ENCODE measurements at regions not wholly inside any gene's neighbourhood (a gene's known extent, or its start where the extent isn't known, plus 50 kb on each side); places are given as distances from the start of the nearest gene placed in this dataset.

DNA sequence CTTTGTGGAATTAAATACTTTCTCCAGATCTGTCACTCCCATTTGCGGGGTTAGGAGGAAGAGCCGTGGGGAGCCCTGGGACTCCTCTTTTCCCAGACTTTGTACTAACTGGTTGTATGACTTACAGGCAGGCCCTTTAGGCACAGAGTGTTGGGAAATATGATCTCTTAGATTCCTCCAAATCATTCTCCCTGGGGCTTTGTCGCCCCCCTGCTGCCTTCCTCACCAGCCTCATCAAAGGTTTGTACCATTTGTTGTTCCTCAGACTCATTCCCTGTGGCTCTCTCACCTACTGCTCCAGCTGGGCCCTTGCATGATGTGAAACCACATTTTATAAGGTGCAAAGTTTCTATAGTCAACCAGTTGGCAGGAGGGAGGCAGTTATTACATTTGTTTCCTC is 56.4 kb downstream of the CRYGS start:
- DNase-seq: peak; percentile 22

DNA sequence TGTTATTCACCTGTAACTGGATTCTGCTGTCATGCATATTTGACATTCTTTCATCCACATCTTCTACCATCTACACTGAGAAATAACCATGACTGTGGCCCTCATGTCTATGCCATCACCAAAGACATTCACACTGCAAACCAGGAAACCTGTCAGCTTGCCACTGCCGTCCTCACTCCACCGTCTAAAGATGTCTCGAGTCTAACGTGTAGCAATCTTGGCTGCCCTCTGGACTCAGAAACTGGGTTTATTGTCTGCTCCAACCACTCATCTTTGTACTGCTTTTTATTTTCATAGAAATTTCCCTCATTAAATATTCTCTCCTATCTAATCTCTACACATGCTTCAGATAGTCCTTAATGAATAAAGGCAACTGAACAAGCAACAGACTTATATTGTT is 57.1 kb downstream of the CRYGS start:
- no peak for DNase-seq

DNA sequence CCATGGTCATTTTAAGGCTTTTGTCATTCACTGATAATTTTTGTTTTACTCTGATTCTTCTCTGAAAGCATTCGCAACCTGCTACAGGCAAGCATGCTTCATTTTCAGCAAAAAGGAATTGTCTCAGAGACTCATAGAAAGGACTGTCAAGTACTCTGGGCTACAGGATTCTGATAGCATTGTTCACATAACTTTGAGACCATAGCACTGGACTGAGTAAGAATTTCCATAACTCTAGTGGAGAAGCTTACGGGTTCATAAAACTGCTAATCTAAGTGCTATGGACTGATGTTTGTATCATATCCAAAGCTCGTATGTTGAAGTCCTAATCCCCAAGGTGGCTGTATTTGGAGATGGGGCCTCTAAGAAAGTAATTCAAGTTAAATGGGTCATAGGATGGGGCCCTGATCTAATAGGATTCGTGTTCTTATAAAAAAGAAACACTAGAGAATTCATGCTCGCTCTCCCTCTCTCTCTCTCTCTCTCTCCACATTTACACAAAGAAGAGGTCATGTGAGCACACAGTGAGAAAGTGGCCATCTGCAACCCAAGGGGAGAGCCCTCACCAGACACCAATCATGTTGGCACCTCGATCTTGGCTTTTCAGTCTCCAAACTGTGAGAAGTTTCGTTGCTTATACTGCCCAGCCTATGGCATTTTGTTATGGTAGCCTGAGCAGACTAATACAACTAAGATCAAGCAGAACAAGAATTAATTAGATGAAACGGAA is 60.4 kb downstream of the CRYGS start:
- peak; percentile 8 for DNase-seq

DNA sequence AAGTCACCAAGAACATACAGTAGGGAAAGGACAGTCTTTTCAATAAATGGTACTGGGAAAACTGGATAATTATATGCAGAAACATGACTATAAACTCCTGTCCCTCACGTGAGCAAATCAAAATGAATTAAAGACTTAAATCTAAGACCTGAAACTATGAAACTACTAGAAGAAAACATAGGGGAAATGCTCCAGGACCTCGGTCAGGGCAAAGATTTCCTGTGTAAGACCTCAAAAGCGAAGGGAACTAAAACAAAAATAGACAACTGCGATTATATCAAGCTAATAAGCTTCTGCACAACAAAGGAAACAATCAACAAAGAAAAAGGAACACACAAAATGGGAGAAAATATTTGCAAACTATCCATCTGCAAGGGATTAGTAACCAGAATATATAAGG is 62.7 kb downstream of the CRYGS start:
- no peak for DNase-seq

DNA sequence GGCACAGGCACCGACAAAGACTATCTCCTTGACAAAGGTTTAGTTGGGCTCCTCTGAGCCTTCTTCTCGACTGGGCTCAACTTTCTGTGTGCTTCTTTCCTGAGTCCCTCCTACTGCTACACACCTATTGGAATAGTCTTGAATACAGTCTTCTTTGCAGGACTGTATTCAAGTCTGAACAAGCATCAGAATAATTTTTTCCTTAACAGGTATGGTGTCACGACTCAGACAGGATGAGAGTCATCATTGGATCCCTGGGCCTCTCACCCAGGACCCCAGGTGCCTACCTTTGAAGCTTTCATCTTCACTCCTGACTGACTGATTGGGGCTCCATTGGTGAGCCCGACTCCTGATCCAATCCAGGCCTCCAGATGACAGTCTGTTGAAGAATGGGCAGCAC is 66.3 kb downstream of the CRYGS start:
- no peak for DNase-seq

DNA sequence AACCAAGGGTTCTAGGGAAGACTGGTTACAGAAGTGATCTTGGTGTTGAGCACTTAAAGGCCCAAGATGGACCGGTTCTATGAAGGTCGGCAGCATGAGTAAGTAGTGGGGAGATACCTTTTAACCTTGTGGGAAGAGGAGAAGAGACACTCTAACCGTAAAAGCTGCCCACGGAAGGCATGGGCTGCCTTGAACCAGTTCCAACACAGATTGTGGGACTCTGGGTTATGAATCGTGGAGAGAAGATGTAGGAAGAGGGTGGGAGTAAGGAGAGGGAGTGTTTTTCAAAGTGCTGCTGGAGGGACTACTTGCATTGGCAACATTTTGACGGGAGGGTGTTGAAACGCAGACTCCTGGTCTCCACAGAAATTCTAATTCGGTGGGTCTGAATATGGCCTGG is 67.1 kb downstream of the CRYGS start:
- DNase-seq: no peak

DNA sequence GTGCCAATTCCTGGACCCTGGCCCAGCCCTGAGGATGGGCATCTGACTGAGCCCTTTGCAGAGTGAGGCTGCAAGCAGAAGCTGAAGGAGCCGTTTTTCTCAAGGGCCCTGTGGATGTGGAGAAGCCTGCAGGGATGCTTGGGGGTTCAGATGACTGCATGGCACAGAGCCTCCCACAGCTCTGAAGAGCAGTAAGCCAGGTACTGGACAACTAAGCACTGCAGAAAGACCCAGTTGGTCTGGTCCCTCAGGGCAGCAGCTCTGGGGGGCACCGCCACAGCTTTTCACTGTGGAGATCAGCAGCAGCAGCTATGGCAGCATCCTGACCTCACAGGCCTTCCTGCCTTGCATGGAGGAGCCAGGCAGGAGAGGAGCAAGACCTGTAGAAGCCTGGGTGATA is 67.6 kb downstream of the CRYGS start:
- DNase-seq: no peak

DNA sequence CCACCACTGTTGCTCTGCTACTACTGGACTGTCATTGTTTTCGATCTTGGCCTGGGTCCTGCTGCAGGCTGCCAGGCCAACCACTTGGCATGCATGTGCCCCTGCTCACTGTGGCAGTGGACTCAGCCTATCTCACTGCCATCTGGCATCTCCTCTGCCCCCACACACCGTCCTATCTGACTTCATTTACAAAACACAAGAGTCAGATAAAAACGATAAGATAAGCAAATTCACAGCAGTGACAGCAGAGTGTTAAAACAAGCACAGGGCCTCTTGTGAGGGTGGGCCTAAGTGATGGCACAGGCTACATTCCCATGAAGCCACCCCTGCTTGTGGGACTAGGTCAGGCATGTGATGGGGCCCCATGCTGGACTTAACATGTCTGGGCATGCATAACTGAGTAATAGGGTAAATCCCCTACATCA is 68.1 kb downstream of the CRYGS start:
- DNase-seq: no peak

DNA sequence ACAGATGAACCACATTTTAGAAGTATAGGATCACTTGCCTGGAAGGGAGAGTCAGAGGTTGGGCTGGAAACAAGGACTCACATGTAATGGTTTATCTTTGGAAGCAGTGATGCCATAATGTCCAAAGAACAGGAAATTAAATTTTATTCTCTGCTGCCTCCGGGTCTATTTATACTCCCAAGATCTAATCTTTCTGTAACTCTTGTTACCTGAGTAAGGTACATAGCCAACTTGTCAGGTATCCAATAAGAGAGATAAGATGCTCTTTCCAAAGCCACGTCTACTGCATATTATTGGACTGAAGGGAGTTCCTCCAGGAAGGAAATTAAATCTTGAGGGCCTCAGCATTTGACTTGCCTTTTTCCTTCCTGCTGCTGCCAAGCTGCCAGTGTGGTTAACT is 71.0 kb downstream of the CRYGS start:
- no peak for DNase-seq

DNA sequence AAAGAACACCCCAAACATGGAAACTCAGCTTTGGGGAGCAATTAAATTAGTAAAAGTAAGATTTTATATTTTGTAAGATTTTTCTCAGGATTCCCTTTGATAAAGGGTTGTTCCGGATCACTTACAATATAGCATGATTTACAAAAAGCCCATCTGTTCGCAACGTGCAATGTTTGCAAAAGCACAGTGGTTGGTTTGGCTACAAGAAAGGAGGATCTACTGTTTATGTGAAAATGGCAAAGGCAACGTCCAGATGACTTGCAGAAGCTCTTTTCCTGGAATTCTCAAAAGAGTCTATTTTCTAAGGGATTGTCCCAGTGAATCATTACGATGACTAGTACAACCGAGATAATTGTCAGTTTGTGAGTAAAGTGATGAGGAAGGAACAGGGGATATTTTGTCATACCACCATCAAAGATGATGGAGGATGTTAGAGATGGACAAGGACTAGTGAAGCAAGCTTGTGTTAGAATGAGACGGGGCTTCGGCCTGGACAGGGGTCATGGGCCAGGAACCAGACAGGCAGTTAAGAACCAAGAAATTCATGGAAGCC is 71.6 kb downstream of the CRYGS start:
- no peak for DNase-seq

DNA sequence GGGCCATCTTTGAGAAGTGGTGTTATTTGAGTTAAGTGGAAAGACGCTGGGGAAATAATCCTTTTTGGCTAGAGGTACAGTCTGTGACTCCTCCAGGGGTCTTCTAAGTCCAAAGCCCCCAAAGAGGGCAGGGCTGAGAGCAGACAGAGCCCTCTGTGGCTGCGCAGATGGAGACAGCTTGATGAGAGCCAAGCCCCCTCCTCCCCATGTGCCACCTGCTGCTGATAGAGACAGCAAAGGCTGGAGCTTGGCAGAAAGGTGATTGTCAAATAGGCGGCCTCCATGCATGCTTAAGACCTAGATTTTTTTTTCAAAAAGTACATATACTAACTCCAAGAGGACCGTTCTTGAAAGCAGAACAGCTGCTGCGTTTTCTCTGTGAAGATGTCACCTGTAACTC is 72.4 kb downstream of the CRYGS start:
- DNase-seq: no peak

DNA sequence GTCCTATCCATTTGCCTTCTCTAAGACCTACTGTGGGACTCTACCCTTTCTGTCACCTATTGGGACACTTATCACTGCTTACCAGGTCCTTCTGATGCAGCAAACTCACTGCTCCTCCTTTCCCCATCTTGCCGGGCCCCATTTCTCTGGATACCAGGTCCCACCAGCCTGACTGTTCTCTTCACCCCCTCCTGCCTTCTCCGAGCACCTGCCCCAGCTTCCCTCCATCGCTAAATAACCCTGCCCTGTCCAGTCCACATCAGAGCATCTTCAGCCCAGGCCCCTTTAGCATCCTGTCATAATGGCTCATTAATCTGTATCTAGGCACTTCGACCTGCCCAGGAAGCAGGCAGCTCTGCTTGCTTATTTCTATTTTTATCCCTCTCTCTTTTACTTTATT is 74.7 kb downstream of the CRYGS start:
- no peak for DNase-seq

DNA sequence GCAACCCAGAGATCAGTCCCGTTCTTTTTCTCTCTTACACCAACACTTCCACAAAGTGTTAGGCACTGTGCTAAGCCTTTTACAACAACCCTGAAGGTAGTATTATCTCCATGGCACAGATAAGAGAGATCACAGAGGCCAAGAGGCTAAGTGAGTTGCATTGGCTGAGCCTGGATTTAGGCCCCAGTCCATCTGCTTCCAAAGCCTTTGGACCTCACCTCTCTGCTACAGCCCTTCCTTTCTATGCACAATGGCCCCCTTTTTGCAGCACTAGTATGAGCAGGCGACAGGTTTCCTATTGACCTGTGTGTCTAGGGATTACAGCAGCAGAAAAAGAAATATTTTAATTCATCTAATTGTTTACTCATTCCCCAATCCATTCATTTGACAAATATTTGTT is 76.2 kb downstream of the CRYGS start:
- no peak for DNase-seq

DNA sequence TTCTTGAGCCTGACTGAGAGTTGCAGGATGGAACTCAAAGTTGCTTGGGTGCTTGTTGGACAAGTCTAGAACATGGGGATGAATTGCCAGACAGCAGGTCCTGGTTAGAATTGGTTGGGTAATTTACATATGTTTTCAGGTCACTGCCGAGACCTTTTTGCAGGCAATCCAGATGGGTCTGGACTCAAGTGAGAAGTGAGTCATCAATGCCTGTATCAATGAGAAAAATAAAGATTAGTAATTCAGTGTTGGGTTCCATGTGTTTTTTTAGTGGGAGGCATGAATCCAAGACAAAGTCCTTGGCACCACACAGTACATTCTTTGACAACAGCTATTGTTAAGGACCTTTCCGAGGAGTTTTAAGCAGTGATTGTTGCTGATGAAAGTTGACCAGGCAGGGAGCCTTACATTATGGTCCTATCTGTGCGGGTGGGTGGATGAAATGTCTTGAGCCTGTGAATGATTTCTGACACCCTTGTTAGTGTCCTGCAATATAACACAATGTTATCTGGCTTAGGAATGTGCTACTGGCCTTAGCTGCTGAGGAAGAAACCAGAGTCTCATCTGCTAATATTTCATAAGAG is 77.7 kb downstream of the CRYGS start:
- no peak for DNase-seq

DNA sequence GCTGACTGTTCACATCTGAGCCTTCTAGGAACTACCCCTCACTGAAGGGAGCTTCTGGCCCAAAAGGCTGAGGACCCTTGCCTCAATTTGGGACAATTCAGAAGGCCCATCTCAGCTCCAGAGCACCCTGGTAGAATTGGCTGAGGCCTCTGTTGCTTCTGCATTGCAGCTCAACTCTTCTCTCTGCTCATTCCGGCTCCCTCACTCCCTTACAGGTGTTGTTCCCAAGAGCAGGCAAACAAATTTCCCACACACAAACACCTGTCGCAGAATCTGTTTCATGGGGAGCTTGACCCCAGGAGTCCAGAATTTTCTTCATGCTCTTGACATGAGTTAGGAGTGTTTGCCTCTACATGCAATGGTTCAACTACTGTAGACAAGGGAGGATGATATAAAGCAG is 78.7 kb downstream of the CRYGS start:
- DNase-seq: no peak

DNA sequence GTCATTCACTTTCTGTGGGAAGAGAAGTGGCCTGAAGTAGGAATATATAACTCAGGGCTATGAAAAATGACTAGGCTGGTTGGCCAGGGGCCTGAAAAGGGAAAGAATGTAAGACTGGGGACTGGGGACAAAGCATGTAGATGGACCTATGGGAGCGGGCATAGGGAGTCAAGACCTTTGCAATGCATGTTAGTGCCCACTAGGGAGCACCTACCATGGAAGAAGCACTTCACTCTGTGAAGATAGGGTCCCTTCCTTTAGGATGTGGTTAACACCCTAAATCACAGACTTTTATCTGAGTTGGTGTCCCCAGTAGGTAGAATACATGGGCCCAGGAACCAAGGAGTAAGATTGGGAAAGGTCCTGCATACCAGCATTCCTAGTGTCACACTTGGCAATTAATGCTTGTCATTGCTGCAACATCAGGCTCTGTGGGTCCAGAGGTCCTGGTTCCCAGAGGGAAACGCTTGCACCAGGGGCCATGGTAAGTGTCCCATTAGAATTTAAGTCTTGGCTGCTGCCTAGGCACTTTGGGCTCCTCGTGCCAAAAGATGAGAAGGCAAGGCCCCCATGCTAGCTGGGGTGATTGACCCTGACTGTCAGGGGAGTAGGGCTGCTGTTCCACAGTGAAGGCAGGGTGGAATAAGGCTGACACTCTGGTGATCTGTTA is 79.6 kb downstream of the CRYGS start:
- no peak for DNase-seq

DNA sequence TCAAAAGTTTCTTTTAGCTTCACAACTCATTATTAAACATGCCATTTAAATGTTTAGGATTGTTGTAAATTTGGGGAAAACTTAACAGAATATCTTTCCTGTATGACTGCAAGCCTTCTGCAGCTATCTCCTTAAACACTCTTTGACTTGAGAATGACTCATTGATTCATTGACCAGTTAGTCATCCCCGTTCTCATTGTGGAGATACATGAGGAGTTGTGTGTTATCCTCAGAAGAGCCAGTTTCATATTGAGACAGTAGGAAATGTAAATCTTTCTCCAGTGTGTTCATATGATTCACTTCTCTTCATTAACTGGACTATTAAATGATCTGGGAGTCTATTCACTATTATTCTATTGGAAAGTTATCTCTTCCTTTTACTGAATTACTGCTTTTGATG is 83.0 kb downstream of the CRYGS start:
- peak; percentile 79 for DNase-seq

DNA sequence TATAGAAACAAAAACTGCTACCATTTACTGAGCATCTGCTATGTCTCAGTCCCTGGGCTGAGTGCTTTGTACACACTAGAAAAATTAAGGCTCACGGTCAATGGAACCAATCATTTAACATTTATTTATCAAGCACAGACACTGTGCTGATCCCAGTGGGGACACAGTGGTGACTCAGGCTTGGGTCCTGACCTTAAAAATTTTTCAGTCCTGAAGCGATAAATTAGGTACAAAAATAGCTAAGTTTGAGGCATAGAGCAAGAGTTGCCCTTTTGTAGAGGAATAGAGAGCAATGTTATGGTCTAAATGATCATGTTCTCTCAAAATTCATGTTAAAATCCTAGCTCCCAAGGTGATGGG is 85.1 kb downstream of the CRYGS start:
- DNase-seq: no peak

DNA sequence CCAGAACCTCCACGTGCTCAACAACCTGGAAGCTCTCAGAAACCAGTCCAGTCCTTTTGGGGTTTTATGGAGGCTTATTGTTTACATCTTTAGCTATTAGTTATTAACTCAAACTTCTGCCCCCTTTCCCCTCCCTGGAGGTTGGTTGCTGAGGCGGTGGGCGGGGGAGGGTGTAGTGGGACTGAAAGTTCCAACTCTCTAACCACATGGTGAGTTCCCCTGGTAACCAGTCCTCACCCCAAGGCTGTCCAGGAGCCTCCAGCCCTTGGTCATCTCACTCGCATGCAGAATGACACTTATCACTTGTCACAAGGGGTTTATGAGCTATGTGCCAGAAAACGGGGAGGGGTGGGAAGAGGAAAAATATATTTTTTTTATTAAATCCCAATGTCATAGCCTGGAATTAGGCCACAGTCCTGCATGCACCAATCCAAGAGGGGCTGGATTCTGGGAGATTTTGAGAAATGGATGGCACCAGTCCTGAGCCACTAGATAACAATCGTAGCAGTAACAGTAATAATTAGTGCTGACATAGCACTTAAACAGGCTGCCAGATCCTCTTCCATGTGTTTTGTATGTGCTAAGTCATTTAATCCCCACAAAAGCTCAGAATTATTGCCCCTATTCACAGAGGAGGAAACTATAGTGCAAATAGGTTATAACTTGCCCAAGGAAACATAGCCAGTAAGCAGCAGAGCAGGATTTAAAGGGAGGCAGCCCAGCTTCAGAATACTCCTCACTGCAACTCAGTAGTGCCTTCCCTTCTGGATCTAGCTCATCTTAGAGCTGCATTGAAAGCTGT is 85.7 kb downstream of the CRYGS start:
- DNase-seq: no peak

DNA sequence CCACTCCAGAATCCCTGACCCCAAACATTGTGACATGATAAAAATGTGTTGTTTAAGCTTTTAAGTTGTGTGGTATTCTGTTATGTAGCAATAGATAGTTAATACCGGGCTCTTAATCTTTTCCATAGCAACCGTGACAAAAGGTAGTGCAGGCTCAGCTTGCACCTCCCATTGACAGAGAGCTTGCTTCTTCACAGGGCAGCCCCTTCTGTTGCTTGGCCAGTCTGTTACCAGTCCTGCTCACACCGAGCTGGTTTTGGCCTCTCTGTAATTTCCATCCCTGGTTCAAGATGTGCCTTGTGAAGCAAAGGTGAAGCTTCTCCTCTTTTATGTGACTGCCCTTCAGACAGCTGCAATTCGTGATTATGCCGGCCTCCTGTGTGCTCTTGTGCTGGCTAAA is 86.9 kb downstream of the CRYGS start:
- DNase-seq: no peak

DNA sequence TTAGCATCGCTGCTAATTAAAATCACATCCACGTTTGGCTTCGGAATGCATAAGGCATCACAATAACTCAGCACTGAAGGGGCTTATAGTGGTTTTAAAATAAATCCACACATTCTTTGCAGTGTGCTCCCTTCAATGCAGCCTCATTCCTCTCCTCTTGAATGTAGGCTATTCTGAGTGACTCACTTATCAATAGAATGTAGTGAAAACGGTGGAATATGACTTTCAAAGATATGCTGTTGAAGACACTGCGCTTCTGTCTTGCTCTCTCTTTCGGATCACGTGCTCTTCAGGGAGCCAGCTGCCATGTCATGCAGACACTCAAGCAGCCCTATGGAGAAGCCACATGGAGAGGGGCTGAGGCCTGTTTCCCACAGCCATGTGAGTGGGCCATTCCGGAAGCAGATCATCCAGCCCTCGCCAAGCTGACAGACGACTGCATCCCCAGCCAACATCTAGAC is 87.4 kb downstream of the CRYGS start:
- peak; percentile 64 for DNase-seq

DNA sequence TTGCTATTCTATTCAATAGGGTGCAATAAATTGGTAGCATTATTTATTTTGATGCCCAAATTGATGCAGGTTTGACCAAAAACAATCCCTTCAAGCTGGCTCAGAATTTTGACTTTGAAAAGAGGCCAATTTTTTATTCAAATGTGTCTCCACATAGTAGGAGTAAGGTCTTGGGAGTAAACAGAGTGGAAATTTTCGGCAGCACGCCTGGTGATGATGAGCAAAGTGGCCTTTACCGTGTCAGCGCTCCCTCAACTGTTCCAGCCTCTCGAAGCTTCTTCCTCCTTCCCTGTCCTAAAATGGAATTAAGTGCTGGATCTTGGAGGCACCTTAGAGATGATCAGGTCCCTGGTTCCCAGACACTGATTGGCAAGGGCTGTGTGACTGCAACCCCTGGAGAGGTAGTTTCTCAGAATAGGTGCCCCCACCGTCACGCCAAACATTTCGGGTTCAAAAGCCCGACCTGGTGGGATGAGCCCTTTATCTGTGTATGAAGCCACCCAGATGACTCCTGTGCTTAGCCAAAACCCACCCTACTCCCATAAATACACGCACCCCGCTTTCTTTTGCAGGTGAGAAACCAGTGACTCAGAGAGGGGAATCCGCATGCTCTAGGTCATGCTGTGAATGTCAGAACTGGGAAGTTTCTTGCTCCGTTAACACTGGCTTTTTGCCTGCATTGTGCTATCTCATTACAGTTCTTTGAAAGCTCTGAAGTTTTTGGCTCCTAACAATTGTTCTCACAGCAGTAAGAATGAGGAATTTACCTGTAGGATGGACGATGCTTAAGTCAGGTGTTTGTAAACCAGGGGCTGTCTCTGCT is 89.1 kb downstream of the CRYGS start:
- DNase-seq: no peak
